ENCODE measurements at regions not wholly inside any gene's neighbourhood (a gene's known extent, or its start where the extent isn't known, plus 50 kb on each side); places are given as distances from the start of the nearest gene placed in this dataset.

GRCh38 chr5:167827766-167828165 lies 463.7 kb upstream of the WWC1 start:
- no peak overlapping the region for H3K4me3 ChIP-seq (ENCODE audit: low read length)
- TF ChIP-seq ZNF274 (IDR thresholded peaks at IDR 0.05; ENCODE audit: low read depth, low read length) = no peak

- TF ChIP-seq ZNF274 (IDR thresholded peaks at IDR 0.05; ENCODE audit: low read depth, low read length) = no peak
- H3K4me3 ChIP-seq (ENCODE audit: low read length) = no peak overlapping the region
Measured at GRCh38 chr5:167831754-167832504, 459.5 kb upstream of the WWC1 start.

- TF ChIP-seq ZNF274 (IDR thresholded peaks at IDR 0.05; ENCODE audit: low read depth, low read length) = no peak
- no peak overlapping the region for H3K4me3 ChIP-seq (ENCODE audit: low read length)
Measured at GRCh38 chr5:167832609-167833008, 458.8 kb upstream of the WWC1 start.

- no peak overlapping the region for H3K4me3 ChIP-seq (ENCODE audit: low read length)
- TF ChIP-seq ZNF274 (IDR thresholded peaks at IDR 0.05; ENCODE audit: low read depth, low read length) = no peak
Measured at GRCh38 chr5:167833456-167833855, 458.0 kb upstream of the WWC1 start.

GRCh38 chr5:167835146-167835545 lies 456.3 kb upstream of the WWC1 start:
- no peak for TF ChIP-seq ZNF274 (IDR thresholded peaks at IDR 0.05; ENCODE audit: low read depth, low read length)
- H3K4me3 ChIP-seq (ENCODE audit: low read length) = no peak overlapping the region

- no peak for TF ChIP-seq ZNF274 (IDR thresholded peaks at IDR 0.05; ENCODE audit: low read depth, low read length)
Measured at GRCh38 chr5:167837127-167837526, 454.3 kb upstream of the WWC1 start.

GRCh38 chr5:167839065-167839464 lies 452.4 kb upstream of the WWC1 start:
- H3K4me3 ChIP-seq (ENCODE audit: low read length) = no peak overlapping the region
- TF ChIP-seq ZNF274 (IDR thresholded peaks at IDR 0.05; ENCODE audit: low read depth, low read length) = no peak

More at GRCh38 chr5:167837127-167837526, 454.3 kb upstream of the WWC1 start:
- H3K4me3 ChIP-seq (ENCODE audit: low read length) = no peak overlapping the region

GRCh38 chr5:167840527-167841130 lies 450.8 kb upstream of the WWC1 start:
- H3K4me3 ChIP-seq (ENCODE audit: low read length) = no peak overlapping the region
- TF ChIP-seq ZNF274 (IDR thresholded peaks at IDR 0.05; ENCODE audit: low read depth, low read length) = no peak

- TF ChIP-seq ZNF274 (IDR thresholded peaks at IDR 0.05; ENCODE audit: low read depth, low read length) = no peak
- no peak overlapping the region for H3K4me3 ChIP-seq (ENCODE audit: low read length)
Measured at GRCh38 chr5:167843881-167844572, 447.4 kb upstream of the WWC1 start.

- H3K4me3 ChIP-seq (ENCODE audit: low read length) = no peak overlapping the region
- no peak for TF ChIP-seq ZNF274 (IDR thresholded peaks at IDR 0.05; ENCODE audit: low read depth, low read length)
Measured at GRCh38 chr5:167845952-167846351, 445.5 kb upstream of the WWC1 start.

GRCh38 chr5:167849874-167850273 lies 441.6 kb upstream of the WWC1 start:
- no peak for TF ChIP-seq ZNF274 (IDR thresholded peaks at IDR 0.05; ENCODE audit: low read depth, low read length)
- no peak overlapping the region for H3K4me3 ChIP-seq (ENCODE audit: low read length)

- no peak for TF ChIP-seq ZNF274 (IDR thresholded peaks at IDR 0.05; ENCODE audit: low read depth, low read length)
- no peak overlapping the region for H3K4me3 ChIP-seq (ENCODE audit: low read length)
Measured at GRCh38 chr5:167850911-167851310, 440.5 kb upstream of the WWC1 start.

- no peak overlapping the region for H3K4me3 ChIP-seq (ENCODE audit: low read length)
- TF ChIP-seq ZNF274 (IDR thresholded peaks at IDR 0.05; ENCODE audit: low read depth, low read length) = no peak
Measured at GRCh38 chr5:167851416-167851815, 440.0 kb upstream of the WWC1 start.

- TF ChIP-seq ZNF274 (IDR thresholded peaks at IDR 0.05; ENCODE audit: low read depth, low read length) = no peak
- no peak overlapping the region for H3K4me3 ChIP-seq (ENCODE audit: low read length)
Measured at GRCh38 chr5:167852515-167852914, 438.9 kb upstream of the WWC1 start.

- TF ChIP-seq ZNF274 (IDR thresholded peaks at IDR 0.05; ENCODE audit: low read depth, low read length) = no peak
- no peak overlapping the region for H3K4me3 ChIP-seq (ENCODE audit: low read length)
Measured at GRCh38 chr5:167853421-167853820, 438.0 kb upstream of the WWC1 start.
